TTC549 (cell line): ENCODE measurements at regions not wholly inside any gene's neighbourhood (a gene's known extent, or its start where the extent isn't known, plus 50 kb on each side); places are given as distances from the start of the nearest gene placed in this dataset.

Experiments used
- FAIRE-seq: peaks from 2 replicates; lab custom pipeline; 2012; peaks lifted over from hg19 to GRCh38; lab: Jason Lieb, UNC

DNA sequence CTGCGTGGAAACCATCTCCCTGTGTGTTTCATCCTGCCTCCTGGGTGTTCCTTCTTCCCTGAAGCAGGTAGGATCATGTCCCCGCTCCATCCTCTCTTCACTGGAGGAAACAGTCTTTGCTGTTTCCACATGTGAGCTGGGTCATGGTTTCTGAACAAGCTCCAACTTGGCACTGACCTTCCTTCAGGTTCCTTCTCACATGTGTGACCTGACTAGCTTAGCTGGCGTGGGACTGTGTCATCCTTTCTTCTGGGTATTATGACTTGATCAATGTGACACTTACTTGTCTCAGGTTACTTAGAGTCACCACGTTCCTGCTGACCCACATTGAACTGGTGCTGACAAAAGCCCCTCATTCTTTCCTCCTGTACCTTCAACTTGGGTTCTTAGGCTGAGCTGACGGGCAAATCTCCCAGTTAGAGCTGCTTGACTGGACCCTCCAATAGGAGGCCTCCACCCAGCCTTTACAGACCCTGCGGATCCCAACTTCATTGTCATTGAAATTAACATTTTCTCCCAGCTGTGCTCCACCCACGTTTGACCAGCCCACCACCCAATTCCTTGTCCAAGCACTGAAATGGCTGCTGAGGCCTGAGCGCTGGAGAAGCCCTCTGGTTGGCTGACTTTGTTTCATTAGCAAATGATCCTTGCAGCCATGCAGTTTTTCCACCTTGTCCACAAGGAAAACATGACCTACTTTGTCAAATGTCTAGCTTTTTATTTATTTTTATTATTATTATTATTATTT, 128.1 kb downstream of the DDX1 start:
- FAIRE-seq, result no peak

DNA sequence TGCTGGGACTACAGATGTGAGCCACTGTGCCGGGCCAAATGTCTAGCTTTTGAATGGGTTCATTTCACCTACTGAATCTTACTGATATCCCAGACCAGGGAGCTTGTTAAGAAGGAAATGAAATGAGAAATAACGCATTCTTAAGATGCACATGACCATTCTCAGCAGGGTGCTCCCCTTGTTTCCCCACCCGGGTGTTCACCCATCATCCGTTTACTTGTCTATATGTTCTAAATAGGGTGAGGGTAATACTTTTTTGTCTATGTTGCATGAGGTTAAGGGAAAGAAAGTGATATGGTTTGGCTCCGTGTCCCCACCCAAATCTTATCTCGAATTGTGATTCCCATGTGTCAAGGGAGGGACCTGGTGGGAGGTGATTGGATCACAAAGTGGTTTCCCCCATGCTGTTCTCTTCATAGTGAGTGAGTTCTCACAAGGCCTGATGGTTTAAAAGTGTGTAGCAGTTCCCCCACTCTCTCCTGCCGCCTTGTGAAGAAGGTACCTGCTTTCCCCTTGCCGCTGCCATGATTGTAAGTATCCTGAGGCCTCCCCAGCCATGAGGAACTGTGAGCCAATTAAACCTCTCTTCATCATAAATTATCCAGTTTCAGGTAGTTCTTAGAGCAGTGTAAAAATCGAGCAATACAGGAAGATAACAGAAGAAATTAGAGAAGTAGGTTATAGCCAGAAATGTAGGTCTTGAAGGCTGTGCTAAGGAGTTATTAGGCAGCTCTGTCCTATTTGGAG, 129.1 kb downstream of the DDX1 start:
- no peak for FAIRE-seq

DNA sequence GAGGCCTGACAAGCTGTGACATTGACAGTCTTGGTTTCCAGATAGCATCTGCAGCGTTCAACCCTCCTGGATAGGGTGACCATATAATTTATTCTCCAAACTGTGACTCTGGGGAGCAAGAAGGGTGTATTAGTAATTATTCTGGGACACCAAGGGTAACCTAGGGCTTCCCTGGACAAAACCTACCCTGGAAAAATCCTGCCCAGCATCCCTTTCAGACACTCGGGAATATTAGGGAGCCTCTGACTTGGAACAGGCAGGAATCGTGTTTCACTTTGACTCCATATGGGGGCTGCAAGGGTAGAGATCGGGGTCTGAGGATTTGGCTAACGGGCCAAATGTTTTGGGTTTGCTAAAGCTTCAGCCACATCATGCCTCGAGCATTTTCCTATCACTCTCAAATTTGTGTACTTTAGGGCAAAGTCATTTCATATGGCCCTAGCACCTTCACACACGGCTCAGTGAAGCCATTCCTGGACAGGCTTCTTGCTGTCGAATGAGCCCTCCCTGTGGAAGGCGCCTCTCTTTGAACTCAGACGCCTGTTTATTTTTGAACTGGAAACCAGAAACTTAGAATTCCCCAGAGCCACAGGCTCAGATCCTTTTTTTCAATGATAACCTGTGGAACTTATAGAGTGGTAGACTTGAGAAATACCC, 129.9 kb downstream of the DDX1 start:
- FAIRE-seq, result no peak

DNA sequence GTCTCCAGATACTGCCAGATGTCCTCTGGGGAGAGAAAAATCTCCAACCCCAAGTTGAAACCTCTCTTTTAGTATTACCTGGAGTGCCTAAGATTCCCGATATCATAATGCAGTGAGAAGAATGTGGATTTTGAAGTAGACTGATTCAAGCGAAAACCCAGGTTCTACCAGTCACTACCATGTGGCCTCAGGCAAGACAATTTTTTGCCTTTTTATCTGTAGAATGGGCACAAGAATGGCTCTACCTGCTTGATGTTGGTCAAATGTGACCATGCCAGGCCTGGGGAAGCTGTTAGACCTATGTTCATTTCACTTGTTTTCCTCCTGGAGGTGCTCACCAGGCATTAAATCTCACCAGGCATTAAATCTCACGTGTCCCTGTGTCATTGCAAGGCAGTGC, 131.3 kb downstream of the DDX1 start:
- no peak for FAIRE-seq

DNA sequence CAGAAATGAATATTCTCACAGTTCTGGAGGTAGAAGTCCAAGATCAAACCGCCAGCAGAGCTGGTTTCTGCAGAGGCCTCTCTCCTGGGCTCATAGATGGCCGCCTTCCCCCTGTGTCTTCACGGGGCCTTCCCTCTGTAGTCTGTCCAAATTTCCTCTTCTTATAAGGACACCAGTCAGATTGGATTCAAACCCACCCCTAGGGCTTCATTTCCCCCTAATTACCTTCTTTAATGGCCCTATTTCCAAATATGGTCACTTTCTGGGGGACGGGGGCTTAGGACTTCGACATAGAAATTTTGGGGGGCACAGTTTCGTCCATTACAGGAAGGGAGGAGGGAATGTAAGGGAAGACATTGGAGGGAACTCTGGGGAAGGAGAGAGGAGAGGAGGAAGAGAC, 132.6 kb downstream of the DDX1 start:
- no peak for FAIRE-seq

DNA sequence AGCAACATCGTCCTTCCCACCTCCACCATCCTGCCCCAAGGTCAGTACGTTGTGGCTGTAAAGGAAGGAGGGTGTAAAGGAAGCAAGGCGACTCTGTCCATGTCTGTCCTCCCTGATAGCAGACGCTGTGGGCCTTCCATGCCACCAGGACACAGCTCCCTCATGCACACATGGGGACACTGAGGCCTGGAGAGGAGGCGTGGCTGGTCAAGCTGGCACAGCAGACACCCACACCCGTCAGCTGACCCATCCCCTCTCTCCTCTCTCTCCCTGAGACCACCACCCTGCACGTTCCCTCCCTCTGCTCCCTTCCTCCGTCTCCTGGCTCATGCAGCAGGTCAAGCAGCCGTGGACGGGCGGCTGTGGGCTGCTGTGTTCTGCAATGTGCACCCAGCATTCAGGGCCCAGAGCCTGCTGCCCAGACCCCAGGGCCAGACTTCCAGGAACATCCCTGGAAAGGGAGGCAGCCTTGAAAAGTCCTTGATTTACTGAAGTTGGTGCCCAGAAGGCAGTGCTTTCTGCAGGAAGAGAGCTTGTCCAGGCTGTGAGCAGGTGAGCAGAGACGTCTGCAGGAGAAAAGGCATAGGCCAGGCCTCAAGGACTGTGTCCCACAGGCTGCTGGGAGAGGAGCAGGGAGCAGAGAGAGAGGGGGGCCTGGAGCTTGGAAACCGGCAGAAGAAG, 133.6 kb downstream of the DDX1 start:
- FAIRE-seq, result no peak

DNA sequence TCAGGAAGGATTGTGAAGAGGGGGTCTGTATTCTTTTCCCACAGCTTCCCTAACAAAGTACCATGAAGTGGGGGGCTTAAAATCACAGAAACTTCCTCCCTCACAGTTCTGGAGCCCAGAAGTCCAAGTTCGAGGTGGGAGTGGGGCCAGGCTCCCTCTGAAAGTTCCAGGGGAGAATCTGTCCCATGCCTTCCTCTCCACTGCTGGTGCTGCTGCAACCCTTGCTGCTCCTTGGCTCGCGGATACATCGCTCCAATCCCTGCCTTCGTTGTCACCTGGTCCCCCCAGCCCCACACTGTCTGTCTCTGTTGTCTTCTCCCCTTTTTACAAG, 134.1 kb downstream of the DDX1 start:
- FAIRE-seq, result no peak

DNA sequence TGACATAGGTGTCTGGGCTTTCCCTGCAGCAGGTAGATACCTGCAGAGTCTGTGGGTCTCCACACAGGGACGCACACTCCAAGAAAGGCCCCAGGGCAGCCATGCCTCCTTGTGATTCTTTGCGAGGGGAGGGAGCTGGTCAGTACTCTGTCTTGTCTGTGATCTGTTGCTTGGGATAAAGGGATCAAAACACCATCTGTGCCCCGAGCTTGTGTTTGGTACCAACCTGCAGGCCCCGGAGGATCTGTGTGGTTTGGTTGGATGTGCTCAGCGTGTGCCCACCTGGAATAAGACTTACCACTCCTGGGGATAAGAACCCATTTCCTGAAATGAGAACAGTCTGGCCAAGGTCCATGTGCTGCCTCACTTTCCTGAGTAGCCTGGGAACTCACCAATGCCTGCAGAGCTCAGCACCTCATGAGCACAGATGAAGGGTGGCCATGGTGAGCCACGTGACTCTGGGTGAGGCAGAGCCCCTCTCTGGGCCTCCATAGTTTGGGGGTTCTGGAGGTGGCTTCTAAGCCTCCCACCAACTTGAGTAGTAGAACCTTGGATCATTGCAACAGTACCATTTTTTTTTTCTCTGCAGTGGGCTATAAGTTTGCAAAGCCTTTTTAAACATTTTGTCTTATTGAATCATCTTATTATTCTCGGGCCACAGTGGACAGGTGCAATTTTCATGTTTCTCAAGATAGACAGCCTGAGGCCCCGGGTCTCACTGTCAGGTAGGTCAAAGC, 134.8 kb downstream of the DDX1 start:
- no peak for FAIRE-seq

DNA sequence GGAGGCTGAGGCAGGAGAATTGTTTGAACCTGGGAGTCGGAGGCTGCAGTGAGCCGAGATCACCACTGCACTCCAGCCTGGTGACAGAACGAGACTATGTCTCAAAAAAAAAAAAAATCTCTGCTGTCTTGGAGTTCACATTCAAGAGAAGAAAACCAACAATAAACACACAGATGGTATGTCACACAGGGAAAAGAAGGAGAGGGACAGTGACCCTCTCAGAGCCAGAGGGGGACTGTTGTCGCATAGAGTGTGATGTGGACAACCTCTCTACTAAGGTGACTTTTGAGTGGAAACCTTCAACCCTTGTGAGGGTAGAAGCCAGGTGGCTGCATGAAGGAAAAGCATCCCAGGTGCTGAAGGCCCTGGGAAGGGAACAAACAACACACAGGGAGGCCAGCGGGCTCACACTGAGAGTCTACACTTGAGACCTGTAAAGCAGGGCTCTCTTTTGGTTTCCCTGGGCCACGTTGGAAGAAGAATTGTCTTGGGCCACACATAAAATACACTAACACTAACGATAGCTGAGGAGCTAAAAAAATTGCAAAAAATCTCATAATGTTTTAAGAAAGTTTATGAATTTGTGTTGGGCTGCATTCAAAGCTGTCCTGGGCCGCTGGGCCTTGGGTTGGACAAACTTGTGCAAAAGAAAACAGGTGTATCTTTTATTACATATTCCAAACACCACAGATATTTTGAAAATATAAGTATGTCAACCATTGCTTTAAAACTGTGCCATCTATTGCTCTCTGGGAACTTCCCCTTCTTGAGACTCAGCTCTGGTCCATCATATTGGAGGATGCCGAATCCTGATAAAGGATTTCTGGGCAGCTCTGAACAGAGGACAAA, 136.0 kb downstream of the DDX1 start:
- FAIRE-seq, result no peak

DNA sequence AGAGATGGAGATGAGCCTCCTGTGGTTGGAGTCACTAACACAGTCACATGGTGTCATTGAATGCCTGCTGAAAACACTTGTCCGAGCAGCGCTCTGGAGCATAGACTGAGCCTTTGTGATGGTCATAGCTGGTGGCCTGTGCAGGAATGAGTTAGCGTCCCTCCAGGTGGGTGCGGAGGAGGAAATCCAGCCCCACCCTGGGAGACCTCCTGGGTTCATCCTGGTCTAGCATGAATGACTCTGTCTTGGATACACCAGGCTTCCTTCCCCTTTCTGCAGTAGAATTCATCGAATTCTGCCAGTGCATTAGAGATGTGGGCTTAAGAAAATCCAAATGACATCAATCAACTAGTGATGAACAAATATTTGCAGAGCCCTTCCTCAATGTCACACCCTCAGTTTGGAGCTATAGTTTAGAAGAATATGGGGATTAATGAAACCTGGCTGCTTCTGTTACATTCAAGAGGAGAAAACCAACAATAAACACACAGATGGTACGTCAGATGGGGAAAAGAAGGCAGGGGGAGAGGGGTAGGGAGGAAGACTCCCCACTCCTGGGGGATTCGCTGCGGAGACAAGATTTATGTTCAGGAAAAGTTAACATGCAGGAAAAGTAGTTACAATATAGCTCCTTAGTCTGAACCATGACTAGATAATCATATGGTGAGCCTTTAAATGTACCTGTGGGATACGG, 136.7 kb downstream of the DDX1 start:
- FAIRE-seq, result no peak

DNA sequence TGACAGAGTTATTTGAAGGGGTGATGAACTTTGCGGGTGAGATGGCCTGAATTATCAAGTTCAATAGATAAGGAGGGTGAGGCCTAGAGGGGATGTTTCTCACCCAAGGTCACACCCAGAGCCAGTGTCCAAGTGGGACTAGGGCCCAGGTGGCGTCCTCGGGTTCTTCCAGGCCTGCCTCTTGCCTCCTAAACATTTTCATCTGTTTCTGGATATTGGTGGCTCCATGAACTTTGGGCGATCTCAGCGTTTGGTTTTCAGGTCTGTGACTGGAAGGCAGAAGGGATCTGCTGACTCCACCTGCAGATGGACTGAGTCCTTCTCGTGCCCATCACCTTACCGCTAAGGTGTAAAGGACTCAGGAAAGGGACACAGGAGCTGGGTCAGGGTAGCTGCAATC, 137.3 kb downstream of the DDX1 start:
- no peak for FAIRE-seq

DNA sequence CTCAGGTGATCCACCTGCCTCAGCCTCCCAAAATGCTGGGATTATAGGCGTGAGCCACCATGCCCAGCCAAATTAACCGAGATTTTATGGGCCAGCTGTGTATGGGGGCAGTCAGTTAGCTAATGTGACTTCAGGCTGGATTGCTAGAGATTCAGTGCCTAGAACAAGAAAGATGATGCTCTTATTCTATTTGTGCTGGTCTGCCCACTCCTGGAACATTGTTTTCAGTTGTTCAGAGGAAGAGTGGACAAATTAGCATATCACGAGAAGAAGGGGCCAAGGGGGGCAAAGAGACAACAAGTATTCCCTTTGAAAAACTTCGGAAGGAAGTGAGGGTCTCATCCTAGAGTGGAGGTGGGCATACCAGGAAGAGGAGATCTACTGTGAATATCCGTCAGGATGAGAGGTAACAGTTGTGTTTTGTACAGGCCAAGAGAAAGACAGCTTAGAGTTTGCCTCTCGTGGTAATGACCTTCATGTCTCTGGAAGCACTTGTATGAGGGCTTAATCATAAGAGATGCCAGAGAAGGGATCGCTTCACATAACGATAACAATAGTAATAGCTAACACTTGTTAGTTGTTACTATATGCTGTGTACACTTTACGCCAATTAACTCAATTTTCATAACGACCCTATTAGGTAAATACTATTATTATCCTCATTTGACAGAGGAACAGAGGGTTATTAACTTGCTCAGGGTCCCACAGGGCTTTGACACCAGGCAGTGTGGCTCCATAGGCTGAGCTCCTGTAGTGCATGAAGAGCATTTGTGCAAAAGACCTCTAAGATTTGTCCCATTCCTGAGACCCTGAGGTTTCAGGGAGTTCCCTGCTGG, 138.3 kb downstream of the DDX1 start:
- FAIRE-seq, result no peak

DNA sequence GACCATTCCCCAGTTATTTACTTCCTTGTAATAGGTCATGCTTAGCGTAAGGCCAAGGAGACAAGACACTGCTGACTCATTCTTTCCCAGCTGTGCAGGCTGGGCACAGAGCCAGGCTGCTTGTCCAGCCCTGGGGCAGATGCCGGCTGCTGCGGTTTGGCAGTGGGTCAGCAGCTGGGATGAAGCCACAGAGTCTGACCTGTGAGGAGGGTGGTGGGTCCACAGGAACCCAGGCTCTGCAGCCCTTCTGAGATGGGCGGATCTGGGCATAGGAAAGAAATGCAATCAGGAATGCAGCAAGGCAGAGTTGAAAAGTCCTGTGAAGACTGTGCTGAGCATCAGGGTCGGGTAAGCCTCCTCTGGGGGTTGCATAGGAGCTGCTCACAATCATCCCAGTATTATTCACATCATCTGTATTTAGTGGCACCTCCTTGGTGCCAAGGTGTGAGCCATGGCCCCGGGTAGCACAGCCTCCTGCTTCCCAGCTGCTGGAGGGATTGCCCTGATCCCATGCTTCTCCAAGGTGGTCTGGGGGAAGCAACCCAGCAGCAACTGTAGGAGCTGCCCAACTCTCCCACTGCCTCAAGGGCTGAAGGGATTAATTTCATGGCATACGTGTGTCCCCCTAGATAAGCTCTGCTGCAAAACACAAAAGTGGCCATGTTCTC, 139.0 kb downstream of the DDX1 start:
- FAIRE-seq, result no peak

DNA sequence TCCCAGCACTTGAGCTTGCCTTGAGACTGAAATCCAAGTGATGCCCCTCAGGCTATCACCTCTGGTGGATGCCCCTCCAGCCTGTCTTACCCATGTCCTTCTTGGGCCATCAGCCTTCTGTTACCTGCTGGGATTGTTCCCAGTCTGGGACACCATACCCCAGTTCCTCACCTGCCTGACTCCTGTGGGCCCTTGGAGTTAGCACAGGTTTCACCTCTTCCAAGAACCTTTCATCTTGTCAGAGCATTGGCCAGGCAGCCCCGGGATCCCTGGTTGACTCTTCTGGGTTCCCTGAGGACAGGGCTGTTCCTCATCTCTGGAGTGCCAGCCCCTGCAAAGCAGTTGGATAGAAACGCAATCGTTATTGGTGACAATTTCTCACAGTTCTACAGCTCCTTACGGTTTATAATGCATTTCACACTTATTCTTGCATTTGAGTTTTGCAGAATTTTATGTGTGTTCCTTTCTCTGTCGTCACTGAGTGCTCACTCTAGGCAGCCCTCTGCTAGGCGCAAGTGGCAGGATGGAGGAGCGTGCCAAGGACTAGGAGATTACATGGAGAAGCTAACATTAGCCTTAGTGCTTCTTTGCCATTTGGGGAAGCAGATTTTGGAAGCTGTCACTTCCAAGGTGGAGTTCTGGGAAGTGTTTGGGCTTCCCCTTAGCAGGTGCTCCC, 139.7 kb downstream of the DDX1 start:
- no peak for FAIRE-seq

DNA sequence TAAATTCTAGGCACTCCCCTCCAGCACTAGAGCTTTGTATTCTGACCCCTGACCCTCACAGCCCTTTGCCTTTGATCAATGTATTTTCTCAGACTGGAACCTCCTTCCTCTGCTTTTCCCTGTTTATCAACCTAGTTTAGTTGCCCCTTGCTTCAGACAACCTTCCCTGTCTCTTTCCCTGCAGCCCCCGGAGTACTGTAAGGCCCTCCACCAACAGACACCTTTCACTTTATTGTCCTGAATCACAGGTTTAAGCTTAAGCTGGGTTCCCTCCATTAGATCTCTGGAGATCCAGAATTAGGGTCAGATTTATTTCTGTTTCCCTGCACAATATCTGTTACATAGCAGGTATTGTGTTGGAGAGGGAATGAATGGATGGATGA, 140.2 kb downstream of the DDX1 start:
- FAIRE-seq, result no peak

DNA sequence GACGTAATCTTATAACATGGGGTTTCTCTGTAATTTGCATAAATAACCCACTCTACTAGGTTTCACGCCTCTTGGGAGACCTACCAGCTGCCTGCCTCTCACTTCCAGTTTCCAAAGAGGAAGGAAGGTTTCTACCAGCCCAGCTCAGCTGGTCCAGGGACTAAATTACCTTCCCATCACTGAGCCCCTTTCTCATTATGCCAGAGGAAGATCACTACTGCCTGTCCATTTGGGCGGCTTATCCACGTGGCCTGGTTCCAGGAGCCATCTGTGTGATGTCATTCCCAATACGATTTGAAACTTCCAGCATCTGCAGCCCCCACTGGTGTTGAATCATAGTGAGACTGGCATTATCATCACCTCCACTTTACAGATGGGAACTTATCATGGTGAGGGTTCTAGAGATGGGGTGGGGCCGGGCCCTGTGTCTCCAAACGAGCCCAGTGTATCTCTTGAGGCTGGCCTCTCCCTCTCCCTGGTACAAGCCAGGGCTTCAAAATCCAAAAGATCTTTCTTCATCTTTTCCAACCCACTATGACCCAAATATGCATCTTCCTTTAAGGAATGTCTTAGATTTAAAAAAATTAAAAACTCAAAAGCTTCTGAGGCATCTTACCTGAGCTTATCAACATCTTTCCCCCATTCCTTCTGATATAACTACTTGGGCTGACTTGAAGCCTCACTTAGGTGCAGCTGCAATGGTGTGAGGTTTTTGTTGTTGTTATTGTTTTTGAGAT, 140.8 kb downstream of the DDX1 start:
- FAIRE-seq, result no peak

DNA sequence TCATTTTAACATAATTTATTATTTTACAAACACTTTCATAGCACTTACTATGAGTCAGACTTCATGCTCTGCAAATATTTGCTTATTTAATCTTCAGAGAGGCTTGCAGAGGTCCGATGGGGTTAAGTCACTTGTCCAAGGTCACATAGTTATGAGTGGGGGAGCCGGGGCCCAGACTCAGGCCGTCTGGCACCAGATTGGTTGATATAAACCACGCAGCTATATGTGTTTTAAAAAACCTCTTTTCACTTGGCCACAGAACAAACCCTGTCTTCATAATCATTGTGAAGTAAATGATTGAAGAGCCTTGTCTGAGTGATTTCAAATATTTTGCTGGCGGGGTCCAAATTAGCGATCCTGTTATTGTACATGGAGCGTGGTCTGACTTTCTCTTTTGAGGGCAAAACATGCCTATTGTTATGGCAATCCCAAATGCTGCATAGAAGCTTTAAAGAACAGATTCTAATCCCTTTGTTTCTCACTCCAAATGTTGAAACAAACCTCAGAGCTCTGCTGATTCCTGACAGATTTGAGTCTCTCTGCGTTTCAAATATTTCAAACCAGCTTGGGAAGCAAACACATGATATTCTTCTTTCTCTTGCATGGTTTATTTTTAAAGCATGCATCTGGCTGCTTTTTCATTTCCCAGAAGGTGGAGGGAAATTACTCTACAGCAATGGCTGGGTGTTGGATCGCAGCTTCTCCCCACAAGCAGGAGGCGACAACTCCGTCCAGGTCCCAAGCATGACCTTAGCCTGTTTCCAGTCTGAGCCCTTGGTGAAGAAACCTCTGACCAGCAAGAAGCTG, 142.4 kb downstream of the DDX1 start:
- FAIRE-seq, result no peak
